HepG2 (cell line): ENCODE measurements at regions not wholly inside any gene's neighbourhood (a gene's known extent, or its start where the extent isn't known, plus 50 kb on each side); places are given as distances from the start of the nearest gene placed in this dataset.

Experiments
- ATF1 ChIP-seq: IDR thresholded peaks from 2 replicates; pipeline ENCODE4 v1.6.1; 2016; ENCODE audit warnings: mild to moderate bottlenecking, control low read depth
- CCAR2 ChIP-seq: fragments of 200-400 bp; formaldehyde crosslinking; optimal IDR thresholded peaks from 2 replicates; pipeline ENCODE3; 2018; ENCODE audit warnings: low read depth, mild to moderate bottlenecking, low read length, moderate library complexity
- GMEB2 ChIP-seq: IDR thresholded peaks from 2 replicates; pipeline ENCODE4 v1.6.1; 2016; ENCODE audit warnings: missing biosample characterization, missing genetic modification reagents, low read depth
- HMG20B ChIP-seq: conservative IDR thresholded peaks from 2 replicates; pipeline ENCODE4 v1.6.1; 2016; ENCODE audit warnings: missing genetic modification reagents, missing compliant biosample characterization
- HOXA5 ChIP-seq: sonication (generic); formaldehyde crosslinking; IDR thresholded peaks from 2 replicates; pipeline ENCODE4 v1.4.0; 2020; ENCODE audit warnings: missing genetic modification reagents
- KLF13 ChIP-seq: sonication (generic); formaldehyde crosslinking; IDR thresholded peaks from 2 replicates; pipeline ENCODE4 v1.4.0; 2020; ENCODE audit warnings: mild to moderate bottlenecking, missing genetic modification reagents
- MEIS1 ChIP-seq: sonication (generic); formaldehyde crosslinking; IDR thresholded peaks from 2 replicates; pipeline ENCODE4 v1.9.0; 2021; ENCODE audit warnings: mild to moderate bottlenecking, missing genetic modification reagents, moderate library complexity, borderline replicate concordance
- NFATC3 ChIP-seq: sonication (generic); formaldehyde crosslinking; IDR thresholded peaks from 2 replicates; pipeline ENCODE4 v1.5.1; 2020; ENCODE audit warnings: mild to moderate bottlenecking, missing genetic modification reagents
- RXRA ChIP-seq: sonication (generic); formaldehyde crosslinking; IDR thresholded peaks from 2 replicates; pipeline ENCODE4 v1.5.1; 2020; ENCODE audit warnings: missing genetic modification reagents
- SAP130 ChIP-seq: IDR thresholded peaks from 2 replicates; pipeline ENCODE4 v1.6.1; 2016; ENCODE audit warnings: low read depth
- SMAD3 ChIP-seq: sonication (generic); formaldehyde crosslinking; IDR thresholded peaks from 2 replicates; pipeline ENCODE4 v1.4.0; 2020; ENCODE audit warnings: missing genetic modification reagents
- SMARCE1 ChIP-seq: fragments of 450-650 bp; IDR thresholded peaks from 2 replicates; pipeline ENCODE4 v1.6.1; 2017; ENCODE audit warnings: borderline replicate concordance
- SMC3 ChIP-seq: IDR thresholded peaks from 2 replicates; pipeline ENCODE4 v1.6.1; 2011; ENCODE audit warnings: low read length, improper control_type of control experiment
- SNAPC2 ChIP-seq: sonication (generic); formaldehyde crosslinking; IDR thresholded peaks from 2 replicates; pipeline ENCODE4 v1.8.1; 2022; ENCODE audit warnings: mild to moderate bottlenecking, missing genetic modification reagents
- SRF ChIP-seq: IDR thresholded peaks from 2 replicates; pipeline ENCODE4 v1.6.1; 2011; ENCODE audit warnings: mild to moderate bottlenecking, low read depth, low read length, moderate library complexity
- TRIM24 ChIP-seq: sonication (generic); formaldehyde crosslinking; IDR thresholded peaks from 2 replicates; pipeline ENCODE4 v1.8.0; 2022; ENCODE audit warnings: mild to moderate bottlenecking, missing genetic modification reagents
- ZMYM3 ChIP-seq: sonication (generic); formaldehyde crosslinking; IDR thresholded peaks from 2 replicates; pipeline ENCODE4 v1.5.1; 2020; ENCODE audit warnings: mild to moderate bottlenecking, missing genetic modification reagents
- ZNF101 ChIP-seq: sonication (generic); formaldehyde crosslinking; IDR thresholded peaks from 2 replicates; pipeline ENCODE4 v1.4.0; 2020; ENCODE audit warnings: mild to moderate bottlenecking, low read depth, missing genetic modification reagents, borderline replicate concordance
- ZNF264 ChIP-seq: sonication (generic); formaldehyde crosslinking; IDR thresholded peaks from 2 replicates; pipeline ENCODE4 v1.4.0; 2020; ENCODE audit warnings: missing genetic modification reagents
- ZNF34 ChIP-seq: sonication (generic); formaldehyde crosslinking; IDR thresholded peaks from 2 replicates; pipeline ENCODE4 v1.4.0; 2020; ENCODE audit warnings: mild to moderate bottlenecking, missing genetic modification reagents, borderline replicate concordance
- ZNF550 ChIP-seq: sonication (generic); formaldehyde crosslinking; IDR thresholded peaks from 2 replicates; pipeline ENCODE4 v1.4.0; 2020; ENCODE audit warnings: mild to moderate bottlenecking, missing genetic modification reagents, borderline replicate concordance
- TF ChIP-seq, protein P1 (sequence below): sonication (generic); formaldehyde crosslinking; IDR thresholded peaks from 2 replicates; pipeline ENCODE4 v1.4.0; 2020; ENCODE audit warnings: missing genetic modification reagents, mild to moderate bottlenecking, borderline replicate concordance
- TF ChIP-seq, protein P2 (sequence below): sonication (generic); formaldehyde crosslinking; IDR thresholded peaks from 2 replicates; pipeline ENCODE4 v1.4.0; 2020; ENCODE audit warnings: mild to moderate bottlenecking, missing genetic modification reagents
- TF ChIP-seq, protein P3 (sequence below): sonication (generic); formaldehyde crosslinking; IDR thresholded peaks from 2 replicates; pipeline ENCODE4 v1.8.1; 2022; ENCODE audit warnings: mild to moderate bottlenecking, missing genetic modification reagents

- TF ChIP-seq HMG20B (CRISPR knock-in tag) (peak; percentile 42; the same call in 1 of the 2 replicates), ZNF264 (CRISPR knock-in tag) (peak; percentile 58), SAP130 (peak; percentile 97), RXRA (CRISPR knock-in tag) (peak; percentile 83), NFATC3 (CRISPR knock-in tag) (peak; percentile 68; the same call in 1 of the 2 replicates), TRIM24 (CRISPR knock-in tag) (no peak), SMAD3 (CRISPR knock-in tag) (peak; percentile 84), SRF (no peak; the same call in 1 of the 2 replicates), ATF1 (no peak; the same call in none of the 2 replicates), GMEB2 (CRISPR knock-in tag) (0 out of 2 replicates have a peak, but pooled peaks have one; percentile 35), HOXA5 (CRISPR knock-in tag) (peak; percentile 58), ZNF34 (CRISPR knock-in tag) (0 out of 2 replicates have a peak, but pooled peaks have one; percentile 32), SNAPC2 (CRISPR knock-in tag) (peak; percentile 90; the same call in 1 of the 2 replicates), ZNF101 (CRISPR knock-in tag) (no peak), SMC3 (no peak), KLF13 (CRISPR knock-in tag) (0 out of 2 replicates have a peak, but pooled peaks have one; percentile 68), CCAR2 (no peak), MEIS1 (CRISPR knock-in tag) (no peak), SMARCE1 (no peak), ZMYM3 (CRISPR knock-in tag) (0 out of 2 replicates have a peak, but pooled peaks have one; percentile 41), ZNF550 (no peak)
- TF ChIP-seq, protein P1, sequence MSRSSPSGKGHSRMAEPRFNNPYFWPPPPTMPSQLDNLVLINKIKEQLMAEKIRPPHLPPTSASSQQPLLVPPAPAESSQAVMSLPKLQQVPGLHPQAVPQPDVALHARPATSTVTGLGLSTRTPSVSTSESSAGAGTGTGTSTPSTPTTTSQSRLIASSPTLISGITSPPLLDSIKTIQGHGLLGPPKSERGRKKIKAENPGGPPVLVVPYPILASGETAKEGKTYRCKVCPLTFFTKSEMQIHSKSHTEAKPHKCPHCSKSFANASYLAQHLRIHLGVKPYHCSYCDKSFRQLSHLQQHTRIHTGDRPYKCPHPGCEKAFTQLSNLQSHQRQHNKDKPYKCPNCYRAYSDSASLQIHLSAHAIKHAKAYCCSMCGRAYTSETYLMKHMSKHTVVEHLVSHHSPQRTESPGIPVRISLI: no peak
- TF ChIP-seq, protein P2, sequence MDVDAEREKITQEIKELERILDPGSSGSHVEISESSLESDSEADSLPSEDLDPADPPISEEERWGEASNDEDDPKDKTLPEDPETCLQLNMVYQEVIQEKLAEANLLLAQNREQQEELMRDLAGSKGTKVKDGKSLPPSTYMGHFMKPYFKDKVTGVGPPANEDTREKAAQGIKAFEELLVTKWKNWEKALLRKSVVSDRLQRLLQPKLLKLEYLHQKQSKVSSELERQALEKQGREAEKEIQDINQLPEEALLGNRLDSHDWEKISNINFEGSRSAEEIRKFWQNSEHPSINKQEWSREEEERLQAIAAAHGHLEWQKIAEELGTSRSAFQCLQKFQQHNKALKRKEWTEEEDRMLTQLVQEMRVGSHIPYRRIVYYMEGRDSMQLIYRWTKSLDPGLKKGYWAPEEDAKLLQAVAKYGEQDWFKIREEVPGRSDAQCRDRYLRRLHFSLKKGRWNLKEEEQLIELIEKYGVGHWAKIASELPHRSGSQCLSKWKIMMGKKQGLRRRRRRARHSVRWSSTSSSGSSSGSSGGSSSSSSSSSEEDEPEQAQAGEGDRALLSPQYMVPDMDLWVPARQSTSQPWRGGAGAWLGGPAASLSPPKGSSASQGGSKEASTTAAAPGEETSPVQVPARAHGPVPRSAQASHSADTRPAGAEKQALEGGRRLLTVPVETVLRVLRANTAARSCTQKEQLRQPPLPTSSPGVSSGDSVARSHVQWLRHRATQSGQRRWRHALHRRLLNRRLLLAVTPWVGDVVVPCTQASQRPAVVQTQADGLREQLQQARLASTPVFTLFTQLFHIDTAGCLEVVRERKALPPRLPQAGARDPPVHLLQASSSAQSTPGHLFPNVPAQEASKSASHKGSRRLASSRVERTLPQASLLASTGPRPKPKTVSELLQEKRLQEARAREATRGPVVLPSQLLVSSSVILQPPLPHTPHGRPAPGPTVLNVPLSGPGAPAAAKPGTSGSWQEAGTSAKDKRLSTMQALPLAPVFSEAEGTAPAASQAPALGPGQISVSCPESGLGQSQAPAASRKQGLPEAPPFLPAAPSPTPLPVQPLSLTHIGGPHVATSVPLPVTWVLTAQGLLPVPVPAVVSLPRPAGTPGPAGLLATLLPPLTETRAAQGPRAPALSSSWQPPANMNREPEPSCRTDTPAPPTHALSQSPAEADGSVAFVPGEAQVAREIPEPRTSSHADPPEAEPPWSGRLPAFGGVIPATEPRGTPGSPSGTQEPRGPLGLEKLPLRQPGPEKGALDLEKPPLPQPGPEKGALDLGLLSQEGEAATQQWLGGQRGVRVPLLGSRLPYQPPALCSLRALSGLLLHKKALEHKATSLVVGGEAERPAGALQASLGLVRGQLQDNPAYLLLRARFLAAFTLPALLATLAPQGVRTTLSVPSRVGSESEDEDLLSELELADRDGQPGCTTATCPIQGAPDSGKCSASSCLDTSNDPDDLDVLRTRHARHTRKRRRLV (CRISPR knock-in tag): no peak
- TF ChIP-seq, protein P3, sequence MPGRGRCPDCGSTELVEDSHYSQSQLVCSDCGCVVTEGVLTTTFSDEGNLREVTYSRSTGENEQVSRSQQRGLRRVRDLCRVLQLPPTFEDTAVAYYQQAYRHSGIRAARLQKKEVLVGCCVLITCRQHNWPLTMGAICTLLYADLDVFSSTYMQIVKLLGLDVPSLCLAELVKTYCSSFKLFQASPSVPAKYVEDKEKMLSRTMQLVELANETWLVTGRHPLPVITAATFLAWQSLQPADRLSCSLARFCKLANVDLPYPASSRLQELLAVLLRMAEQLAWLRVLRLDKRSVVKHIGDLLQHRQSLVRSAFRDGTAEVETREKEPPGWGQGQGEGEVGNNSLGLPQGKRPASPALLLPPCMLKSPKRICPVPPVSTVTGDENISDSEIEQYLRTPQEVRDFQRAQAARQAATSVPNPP (CRISPR knock-in tag): 0 out of 2 replicates have a peak, but pooled peaks have one; percentile 60
Observed at GRCh38 chr6:26158076-26158580, 70.9 kb downstream of the HFE start (continued).
